Muscle of back (tissue), 3 donors: ENCODE measurements at regions not wholly inside any gene's neighbourhood (a gene's known extent, or its start where the extent isn't known, plus 50 kb on each side); places are given as distances from the start of the nearest gene placed in this dataset.

Source experiments
- DNase-seq, 3 donors: peaks; one replicate each; pipeline versions ENCODE4 v3.0.0 to v3.0.0-alpha.2; 2013

- DNase-seq: no peak
These were observed 126.3 kb upstream of the JUN start for GRCh38 chr1:58909914-58910681.

DNA sequence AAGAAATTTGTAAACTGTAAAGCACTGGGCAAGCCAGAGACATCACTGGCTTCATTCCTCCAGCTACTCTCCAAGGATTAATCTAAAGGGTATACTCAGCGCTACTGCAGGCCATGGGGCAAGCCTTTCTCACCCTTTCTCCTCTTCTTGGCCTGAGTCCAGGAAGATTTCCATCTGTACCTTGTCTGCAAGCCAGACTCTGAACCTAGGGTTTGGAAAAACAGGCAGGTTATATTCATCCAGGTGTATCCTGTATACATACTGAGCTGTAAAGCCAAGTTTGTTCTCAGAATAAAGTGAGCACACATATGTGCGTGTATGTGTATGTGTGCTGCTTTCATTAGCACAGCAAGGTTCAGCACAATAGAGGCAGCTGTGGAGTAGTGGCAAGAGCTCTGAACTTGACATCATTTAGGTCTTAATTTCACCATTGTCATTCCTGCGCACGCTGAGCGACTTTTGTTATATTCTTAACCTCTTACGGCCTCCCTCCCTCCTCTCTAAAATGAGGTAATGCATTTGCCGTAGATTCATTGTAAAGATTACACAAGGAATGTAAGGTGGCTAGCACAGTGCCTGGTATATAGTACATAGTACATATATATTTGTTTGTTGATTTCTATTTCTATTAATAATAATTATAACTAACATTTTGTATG, 128.1 kb upstream of the JUN start:
- DNase-seq: no peak

GRCh38 chr1:58914925-58915324, 131.1 kb upstream of the JUN start:
- DNase-seq: no peak

- DNase-seq: no peak
These were observed 133.6 kb upstream of the JUN start for GRCh38 chr1:58917436-58917835.

- DNase-seq: no peak
These were observed 135.5 kb upstream of the JUN start for GRCh38 chr1:58919226-58919958.

DNA sequence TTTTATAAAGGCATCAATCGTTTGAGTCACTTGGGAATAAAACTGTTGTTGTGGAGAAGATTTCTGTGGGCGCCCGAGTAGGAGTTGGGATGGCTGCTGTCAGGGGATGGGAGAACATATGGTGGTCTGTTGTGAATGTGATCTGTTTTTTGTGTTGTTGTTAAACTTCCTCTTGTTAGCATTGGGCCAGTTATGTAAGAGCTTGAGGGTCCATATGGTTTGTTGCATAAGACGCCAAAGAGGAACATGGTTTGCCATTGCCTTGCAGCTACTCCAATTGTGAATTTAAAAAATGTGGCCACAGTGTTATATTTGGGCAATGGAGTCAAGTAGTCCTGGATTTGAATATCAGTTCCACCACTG, 136.1 kb upstream of the JUN start:
- DNase-seq: no peak

DNA sequence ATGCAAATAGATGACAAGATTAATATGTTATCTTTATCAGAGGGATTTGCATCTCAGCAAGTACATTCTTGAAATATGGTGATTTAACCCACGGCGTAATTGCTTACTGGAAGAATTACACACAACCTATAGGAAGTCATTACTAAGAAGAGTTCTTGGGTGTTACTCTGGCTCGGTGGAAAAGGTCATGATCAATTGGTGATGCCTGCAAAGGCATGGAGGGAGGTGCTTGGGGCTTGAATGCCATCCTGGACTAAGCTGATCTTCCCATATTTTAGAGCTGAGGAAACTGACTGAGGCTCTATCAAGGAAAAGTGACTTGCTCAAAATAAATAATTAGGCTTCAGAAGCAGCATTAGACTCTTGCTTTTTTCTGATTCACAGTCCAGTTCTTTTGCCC, 137.5 kb upstream of the JUN start:
- DNase-seq: no peak

- no peak for DNase-seq
These were observed 137.9 kb upstream of the JUN start for GRCh38 chr1:58921751-58922150.

DNA sequence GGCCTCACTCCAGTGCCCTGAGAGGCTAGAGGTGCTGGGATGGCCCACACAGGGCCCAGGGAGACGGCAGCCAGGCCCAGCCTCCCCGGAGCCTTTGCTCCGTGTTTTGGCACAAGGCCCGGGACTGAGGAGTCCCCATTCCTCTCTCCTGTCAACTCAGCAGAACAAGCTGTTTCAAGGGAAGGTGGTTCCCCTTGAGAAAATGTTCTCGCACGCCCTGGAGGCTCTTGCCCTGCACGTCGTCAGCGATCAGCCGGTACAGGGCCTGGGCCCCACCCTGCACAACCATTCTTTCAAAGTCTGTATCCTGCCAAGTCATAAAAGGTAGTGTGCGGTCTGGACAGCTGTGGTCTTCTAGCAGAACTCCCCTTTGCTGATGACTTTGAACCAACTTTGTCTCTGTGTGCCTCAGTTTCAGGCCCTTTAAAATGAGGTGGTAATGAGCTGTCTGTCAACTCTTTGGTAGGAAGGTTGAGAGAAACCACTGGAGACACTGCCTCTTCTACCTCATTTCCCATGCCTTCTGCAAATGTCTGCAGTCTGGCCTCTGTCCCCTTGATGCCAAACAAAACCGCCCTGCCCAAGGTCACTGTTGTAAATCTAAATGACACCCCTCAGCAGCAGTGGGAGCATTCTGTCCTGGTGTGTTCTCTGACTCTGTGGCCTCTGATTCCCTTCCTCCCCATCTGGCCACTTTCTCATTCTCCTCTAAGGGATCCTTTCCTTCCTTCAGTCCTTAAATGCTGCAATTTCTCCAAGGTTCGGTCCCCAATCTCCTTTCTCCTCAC, 138.6 kb upstream of the JUN start:
- DNase-seq: peak in 1 of 3 donors; percentile 52

DNA sequence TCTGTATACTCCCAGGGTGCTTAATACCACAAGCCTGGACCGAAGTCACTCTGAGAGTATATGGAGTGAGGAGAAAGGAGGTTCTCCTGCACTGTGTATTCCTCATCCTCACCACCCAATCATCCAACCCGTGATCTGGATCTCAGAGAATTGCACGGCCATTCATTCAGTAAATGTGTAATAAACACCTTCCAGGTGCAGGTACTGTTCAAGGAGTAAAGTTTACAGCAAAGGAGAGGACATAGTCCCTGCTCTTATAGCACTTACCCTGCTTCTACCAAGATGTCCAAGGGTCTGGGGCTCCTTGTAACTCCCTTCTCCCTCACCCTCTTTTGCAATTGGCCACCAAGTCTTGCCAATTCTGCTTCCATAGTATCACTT, 139.2 kb upstream of the JUN start:
- no peak for DNase-seq

GRCh38 chr1:58924016-58924565, 140.2 kb upstream of the JUN start:
- DNase-seq: no peak

GRCh38 chr1:58924821-58925220, 141.0 kb upstream of the JUN start:
- DNase-seq: no peak

GRCh38 chr1:58925247-58925646, 141.4 kb upstream of the JUN start:
- no peak for DNase-seq

DNA sequence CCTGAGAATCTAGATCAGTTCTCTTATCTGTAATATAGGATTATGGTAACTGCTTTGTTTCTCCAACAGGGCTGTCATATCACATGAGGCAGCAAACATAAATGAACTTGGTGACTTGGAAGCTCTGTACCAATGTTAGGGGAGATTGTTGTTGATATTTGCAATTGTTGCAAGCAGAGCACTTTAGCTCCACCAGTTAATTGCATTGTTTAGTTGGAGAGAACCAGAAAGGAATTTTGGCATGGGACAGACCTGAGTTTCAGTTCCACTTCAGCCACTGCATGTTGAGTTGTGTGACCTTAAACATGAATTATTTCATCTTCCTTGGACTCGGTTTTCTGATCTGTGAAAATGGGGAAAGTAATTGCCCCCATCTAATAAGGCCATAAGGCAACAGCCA, 142.3 kb upstream of the JUN start:
- DNase-seq: no peak

- no peak for DNase-seq
These were observed 143.3 kb upstream of the JUN start for GRCh38 chr1:58927041-58927721.

DNA sequence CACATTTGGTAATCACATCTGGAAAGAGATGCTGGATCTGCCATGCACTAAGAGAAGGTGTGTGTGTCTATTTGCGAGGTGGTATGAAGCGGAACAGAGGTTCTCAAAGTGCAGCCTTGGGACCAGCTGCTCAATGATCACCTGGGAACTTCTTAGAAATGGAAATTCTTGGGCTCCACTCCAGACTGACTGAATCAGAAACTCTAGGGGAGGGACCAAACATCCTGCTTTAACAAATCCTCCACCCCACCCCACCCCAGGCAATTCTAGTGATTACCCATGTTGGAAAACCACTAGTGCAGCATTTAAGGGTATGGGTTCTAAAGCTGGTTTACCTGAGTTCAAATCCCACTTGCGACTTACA, 143.9 kb upstream of the JUN start:
- DNase-seq: no peak

DNA sequence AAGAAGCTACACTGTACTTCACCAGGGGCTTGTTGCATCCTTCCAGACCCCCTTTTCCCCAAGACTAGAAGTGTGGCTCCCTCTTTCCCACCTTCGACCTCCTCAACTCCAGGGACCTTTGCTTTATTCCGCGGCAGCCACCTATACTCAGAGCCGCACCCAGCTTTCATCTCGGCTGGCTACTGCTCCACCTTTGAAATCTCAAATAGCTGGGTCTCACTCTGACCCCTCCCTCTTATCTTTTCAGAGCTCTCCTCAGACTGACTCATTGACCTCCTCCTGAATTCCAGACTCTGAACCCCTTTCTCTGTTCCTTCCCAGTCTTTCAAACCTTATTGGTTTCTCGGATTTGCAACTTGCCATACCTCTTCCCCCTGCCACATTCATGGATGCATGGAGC, 144.7 kb upstream of the JUN start:
- no peak for DNase-seq

DNA sequence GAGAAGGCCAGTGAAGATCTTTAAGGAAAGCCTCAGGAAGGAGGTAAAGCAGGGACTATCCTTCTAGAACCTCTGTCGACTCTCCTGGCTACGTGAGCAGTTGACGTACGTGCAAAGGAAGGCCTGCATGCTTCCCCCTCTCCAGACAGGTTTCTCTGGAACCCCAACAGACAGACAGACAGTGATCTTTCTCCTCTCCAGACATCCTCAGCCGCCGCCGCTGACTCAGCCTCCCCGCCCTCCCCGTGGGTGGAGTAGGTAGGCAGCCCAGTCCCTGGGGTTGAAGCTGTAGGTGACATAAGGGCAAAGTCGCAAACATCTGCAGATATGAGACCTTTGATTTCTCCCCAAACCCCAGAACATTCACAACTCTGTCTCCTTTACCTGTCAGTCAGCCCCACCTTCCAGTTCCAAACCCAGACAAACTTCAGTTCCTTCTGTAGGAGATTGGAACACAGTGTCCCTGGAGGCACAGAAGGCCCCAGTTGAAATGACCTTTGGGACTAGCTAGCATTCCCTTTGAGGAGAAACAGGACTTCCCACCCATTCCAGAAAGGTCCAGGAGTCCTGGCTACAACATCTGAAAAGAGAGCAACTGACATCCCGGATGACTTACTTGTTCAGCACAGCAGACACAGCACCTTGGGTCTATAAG, 146.0 kb upstream of the JUN start:
- DNase-seq: no peak

DNA sequence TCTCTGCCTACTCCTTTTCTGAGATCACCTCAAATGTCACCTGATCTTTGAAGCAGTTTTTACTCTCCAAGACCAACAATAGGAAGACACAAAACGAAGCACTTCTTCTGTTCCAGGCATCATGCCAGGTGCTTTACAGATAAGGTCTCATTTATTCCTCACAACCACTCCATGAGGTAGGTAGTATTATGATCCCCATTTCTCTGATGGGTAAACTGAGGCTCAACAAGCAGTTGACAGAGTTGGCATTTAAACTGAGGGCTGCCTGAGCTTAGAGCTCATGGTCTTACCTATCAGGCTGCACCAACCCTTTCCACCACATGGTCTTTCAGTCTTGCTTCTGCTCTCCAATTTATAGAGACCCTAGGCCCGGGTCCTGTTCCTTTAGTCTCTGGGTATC, 147.2 kb upstream of the JUN start:
- DNase-seq: no peak

DNA sequence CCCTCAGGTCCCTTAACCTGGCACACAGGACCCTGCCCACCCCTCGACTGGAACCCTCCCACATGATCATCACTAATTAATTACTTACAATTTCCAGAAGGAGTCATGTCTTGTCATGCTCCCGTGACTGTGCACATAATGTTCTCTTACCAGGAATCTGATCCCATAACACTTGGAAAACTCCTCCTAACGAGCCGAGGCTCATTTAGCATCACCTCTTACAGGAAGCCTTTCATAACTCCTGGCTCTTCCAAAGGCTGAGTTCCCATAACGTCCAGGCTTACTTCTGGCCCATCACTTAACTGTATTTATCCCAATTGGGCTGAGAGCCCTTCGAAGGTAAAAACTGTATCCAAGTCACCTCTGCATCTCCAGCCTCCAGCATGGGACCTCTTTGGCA, 147.9 kb upstream of the JUN start:
- no peak for DNase-seq
